ENCODE measurements at regions not wholly inside any gene's neighbourhood (a gene's known extent, or its start where the extent isn't known, plus 50 kb on each side); places are given as distances from the start of the nearest gene placed in this dataset.

DNA sequence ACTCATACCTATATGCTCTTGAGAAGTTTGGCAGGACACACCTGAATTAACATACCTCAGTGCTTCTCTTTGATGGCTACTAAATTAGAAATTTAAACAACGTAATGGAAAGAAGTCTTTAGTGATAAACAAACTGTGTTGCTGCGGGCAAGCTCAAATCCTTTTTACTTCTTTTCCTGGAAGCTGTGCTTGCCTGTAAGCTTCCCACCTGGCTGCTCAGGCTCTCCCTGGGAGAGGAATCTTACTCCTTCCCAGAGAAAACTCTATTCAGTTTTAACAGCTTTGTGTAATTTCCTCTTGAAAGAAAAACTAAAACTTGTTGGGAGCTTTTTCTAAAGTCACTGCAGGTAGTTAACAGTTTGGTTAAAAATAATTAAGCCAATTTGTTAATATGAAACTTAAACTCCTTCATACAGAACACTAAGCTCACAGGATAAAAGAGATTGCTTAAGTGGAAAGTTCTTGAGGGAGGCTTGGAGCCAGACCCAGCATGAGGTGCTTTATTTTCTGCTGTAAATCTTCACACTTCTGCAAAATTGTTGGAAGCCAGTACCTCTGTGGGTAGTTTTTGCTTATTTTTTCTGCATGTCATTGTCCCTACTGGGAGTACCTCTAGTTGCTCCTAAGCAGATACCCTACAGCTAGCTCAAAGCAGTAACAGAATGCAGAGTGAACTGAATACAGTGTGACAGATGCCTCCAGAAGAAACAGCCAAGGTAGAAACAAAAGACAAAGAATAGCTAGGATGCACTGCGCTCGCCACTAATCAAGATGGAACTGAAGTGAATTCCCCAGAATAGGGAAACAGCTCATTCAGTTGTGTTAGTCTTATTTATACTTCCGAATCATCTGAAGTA is 1253.0 kb downstream of the PCDH17 start:
- no peaks in the 10 kb centered on the region for H3K9me3 ChIP-seq (ENCODE audit: low read depth)
- no peaks in the 10 kb centered on the region for H3K79me2 ChIP-seq
- H2AFZ ChIP-seq = no peak overlapping the region
- WGBS (ENCODE audit: low lambda C conversion rate, missing lambda C conversion rate) = 46% methylated on average over 5 of the region's 5 CpGs
- no peak for TF ChIP-seq EZH2phosphoT487 (IDR thresholded peaks at IDR 0.05; ENCODE audit: low read depth, severe bottlenecking, unreplicated experiment)
- TF ChIP-seq, protein P1, sequence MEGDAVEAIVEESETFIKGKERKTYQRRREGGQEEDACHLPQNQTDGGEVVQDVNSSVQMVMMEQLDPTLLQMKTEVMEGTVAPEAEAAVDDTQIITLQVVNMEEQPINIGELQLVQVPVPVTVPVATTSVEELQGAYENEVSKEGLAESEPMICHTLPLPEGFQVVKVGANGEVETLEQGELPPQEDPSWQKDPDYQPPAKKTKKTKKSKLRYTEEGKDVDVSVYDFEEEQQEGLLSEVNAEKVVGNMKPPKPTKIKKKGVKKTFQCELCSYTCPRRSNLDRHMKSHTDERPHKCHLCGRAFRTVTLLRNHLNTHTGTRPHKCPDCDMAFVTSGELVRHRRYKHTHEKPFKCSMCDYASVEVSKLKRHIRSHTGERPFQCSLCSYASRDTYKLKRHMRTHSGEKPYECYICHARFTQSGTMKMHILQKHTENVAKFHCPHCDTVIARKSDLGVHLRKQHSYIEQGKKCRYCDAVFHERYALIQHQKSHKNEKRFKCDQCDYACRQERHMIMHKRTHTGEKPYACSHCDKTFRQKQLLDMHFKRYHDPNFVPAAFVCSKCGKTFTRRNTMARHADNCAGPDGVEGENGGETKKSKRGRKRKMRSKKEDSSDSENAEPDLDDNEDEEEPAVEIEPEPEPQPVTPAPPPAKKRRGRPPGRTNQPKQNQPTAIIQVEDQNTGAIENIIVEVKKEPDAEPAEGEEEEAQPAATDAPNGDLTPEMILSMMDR (IDR thresholded peaks at IDR 0.05; ENCODE audit: poor library complexity) = no peak
- TF ChIP-seq EZH2 (IDR thresholded peaks at IDR 0.05; ENCODE audit: borderline replicate concordance) = no peak
- H3K36me3 ChIP-seq (replicated peaks; ENCODE audit: insufficient read depth, low read depth) = no peaks in the 10 kb centered on the region
- no peaks in the 10 kb centered on the region for H3K27me3 ChIP-seq
- H3K4me1 ChIP-seq (ENCODE audit: insufficient read depth) = no peaks in the 10 kb centered on the region
- no peaks in the 10 kb centered on the region for H4K20me1 ChIP-seq (ENCODE audit: insufficient read depth, poor library complexity, severe bottlenecking)
- no peak overlapping the region for H3K4me2 ChIP-seq
- no peak overlapping the region for H3K4me3 ChIP-seq
- DNase-seq (ENCODE audit: low spot score) = no peak
- H3K9me2 ChIP-seq (replicated peaks; ENCODE audit: insufficient read depth) = no peaks in the 10 kb centered on the region
- no peak overlapping the region for H3K27ac ChIP-seq

DNA sequence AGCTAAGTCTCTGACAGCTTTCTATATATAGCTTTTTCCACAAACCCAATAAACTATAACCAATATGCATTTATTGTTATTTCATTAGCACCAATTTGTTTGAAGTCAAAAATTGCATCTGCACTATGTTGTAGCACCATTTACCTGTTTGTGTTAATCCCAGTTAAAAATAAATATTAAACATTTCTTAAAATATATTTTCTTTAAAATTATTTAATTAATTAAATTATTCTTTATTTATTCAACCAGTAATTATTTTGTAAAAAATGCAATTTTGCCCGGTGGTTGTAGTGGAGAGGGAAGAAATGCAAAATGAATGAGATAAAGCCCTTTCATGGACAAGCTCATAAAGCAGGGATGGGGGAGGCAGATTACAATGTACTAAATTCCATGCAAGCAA is 1257.9 kb downstream of the PCDH17 start:
- no peaks in the 10 kb centered on the region for H3K36me3 ChIP-seq (replicated peaks; ENCODE audit: insufficient read depth, low read depth)
- no peaks in the 10 kb centered on the region for H3K27me3 ChIP-seq
- H3K4me3 ChIP-seq = no peak overlapping the region
- no peaks in the 10 kb centered on the region for H3K79me2 ChIP-seq
- no peak overlapping the region for H3K27ac ChIP-seq
- H4K20me1 ChIP-seq (ENCODE audit: insufficient read depth, poor library complexity, severe bottlenecking) = no peaks in the 10 kb centered on the region
- no peaks in the 10 kb centered on the region for H3K9me2 ChIP-seq (replicated peaks; ENCODE audit: insufficient read depth)
- no peak for TF ChIP-seq EZH2 (IDR thresholded peaks at IDR 0.05; ENCODE audit: borderline replicate concordance)
- TF ChIP-seq, protein P1 (IDR thresholded peaks at IDR 0.05; ENCODE audit: poor library complexity) = no peak
- no peak for DNase-seq (ENCODE audit: low spot score)
- no peak overlapping the region for H2AFZ ChIP-seq
- WGBS (ENCODE audit: low lambda C conversion rate, missing lambda C conversion rate) = 85% methylated on average over 1 of the region's 1 CpG
- no peaks in the 10 kb centered on the region for H3K4me1 ChIP-seq (ENCODE audit: insufficient read depth)
- H3K9me3 ChIP-seq (ENCODE audit: low read depth) = no peaks in the 10 kb centered on the region
- no peak overlapping the region for H3K4me2 ChIP-seq

- H3K27me3 ChIP-seq = no peaks in the 10 kb centered on the region
- no peaks in the 10 kb centered on the region for H3K9me2 ChIP-seq (replicated peaks; ENCODE audit: insufficient read depth)
- 100% methylated on average over 1 of the region's 1 CpG for WGBS (ENCODE audit: low lambda C conversion rate, missing lambda C conversion rate)
- H3K79me2 ChIP-seq = no peaks in the 10 kb centered on the region
- no peaks in the 10 kb centered on the region for H3K36me3 ChIP-seq (replicated peaks; ENCODE audit: insufficient read depth, low read depth)
- H3K27ac ChIP-seq = no peak overlapping the region
- no peak overlapping the region for H2AFZ ChIP-seq
- no peaks in the 10 kb centered on the region for H4K20me1 ChIP-seq (ENCODE audit: insufficient read depth, poor library complexity, severe bottlenecking)
- no peak for DNase-seq (ENCODE audit: low spot score)
- no peak overlapping the region for H3K4me3 ChIP-seq
- H3K4me2 ChIP-seq = no peak overlapping the region
- TF ChIP-seq EZH2 (IDR thresholded peaks at IDR 0.05; ENCODE audit: borderline replicate concordance) = no peak
- TF ChIP-seq EZH2phosphoT487 (IDR thresholded peaks at IDR 0.05; ENCODE audit: low read depth, severe bottlenecking, unreplicated experiment) = no peak
- TF ChIP-seq, protein P1 (IDR thresholded peaks at IDR 0.05; ENCODE audit: poor library complexity) = no peak
- no peaks in the 10 kb centered on the region for H3K9me3 ChIP-seq (ENCODE audit: low read depth)
- H3K4me1 ChIP-seq (ENCODE audit: insufficient read depth) = no peaks in the 10 kb centered on the region
Measured at GRCh38 chr13:58893396-58893795, 1261.9 kb downstream of the PCDH17 start.

Measured in hepatocyte (in vitro differentiated cells).